ENCODE measurements at regions not wholly inside any gene's neighbourhood (a gene's known extent, or its start where the extent isn't known, plus 50 kb on each side); places are given as distances from the start of the nearest gene placed in this dataset.

DNA sequence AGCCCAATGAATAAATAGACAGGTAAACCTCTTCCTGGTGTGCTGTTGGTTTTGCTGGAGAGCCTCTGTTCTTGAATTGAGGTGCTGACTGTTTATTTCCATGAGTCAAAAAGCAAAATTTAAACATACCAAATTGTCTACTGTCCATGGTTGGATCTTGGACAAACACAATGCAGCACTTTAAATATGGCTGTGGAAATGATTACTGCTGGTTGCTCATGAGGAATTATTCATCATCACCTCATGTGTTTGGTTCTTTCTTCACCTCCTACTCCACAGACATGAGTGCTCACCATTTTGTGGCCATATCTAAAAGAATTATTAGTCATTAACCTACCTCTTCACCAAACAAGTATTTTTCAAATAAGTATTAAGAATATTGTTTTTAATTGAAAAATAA, 85.3 kb upstream of the GALNT5 start:
- TF ChIP-seq CTCF (IDR thresholded peaks at IDR 0.05; ENCODE audit: low read depth, low read length) (no peak), EZH2phosphoT487 (IDR thresholded peaks at IDR 0.05; ENCODE audit: low read depth) (no peak)
